ENCODE measurements at regions not wholly inside any gene's neighbourhood (a gene's known extent, or its start where the extent isn't known, plus 50 kb on each side); places are given as distances from the start of the nearest gene placed in this dataset.

DNA sequence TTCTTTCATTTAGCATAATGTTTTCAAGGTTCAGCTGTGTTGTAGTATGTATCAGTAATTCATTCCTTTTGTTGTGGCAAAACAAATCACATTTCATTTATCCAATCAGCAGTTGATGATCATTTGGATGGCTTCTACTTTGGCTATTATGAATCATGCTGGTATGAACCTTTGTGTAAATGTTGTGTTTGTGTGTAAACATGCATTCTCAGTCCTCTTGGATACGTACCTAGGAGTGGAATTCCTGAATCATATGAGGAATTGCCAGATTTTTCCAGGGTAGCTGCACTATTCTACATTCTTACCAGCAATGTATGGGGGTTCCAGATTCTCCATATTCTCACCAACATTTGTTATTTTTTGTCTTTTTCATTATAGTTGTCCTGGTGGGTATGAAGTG lies 578.5 kb upstream of the MKI67 start:
- H4K20me1 ChIP-seq (ENCODE audit: insufficient read depth, poor library complexity, severe bottlenecking): no peaks in the 10 kb centered on the region
- H3K9me3 ChIP-seq (ENCODE audit: low read depth): no peaks in the 10 kb centered on the region
- no peaks in the 10 kb centered on the region for H3K4me1 ChIP-seq (ENCODE audit: insufficient read depth)
- H3K4me2 ChIP-seq: no peak overlapping the region
- 80% methylated on average over 1 of the region's 1 CpG for WGBS (ENCODE audit: low lambda C conversion rate, missing lambda C conversion rate)
- no peaks in the 10 kb centered on the region for H3K36me3 ChIP-seq (replicated peaks; ENCODE audit: insufficient read depth, low read depth)
- H3K27me3 ChIP-seq: no peaks in the 10 kb centered on the region
- no peak overlapping the region for H3K27ac ChIP-seq
- TF ChIP-seq EZH2phosphoT487 (IDR thresholded peaks at IDR 0.05; ENCODE audit: low read depth, severe bottlenecking, unreplicated experiment) (no peak), CTCF (IDR thresholded peaks at IDR 0.05; ENCODE audit: poor library complexity) (no peak), EZH2 (IDR thresholded peaks at IDR 0.05; ENCODE audit: borderline replicate concordance) (no peak)
- no peaks in the 10 kb centered on the region for H3K9me2 ChIP-seq (replicated peaks; ENCODE audit: insufficient read depth)
- no peak overlapping the region for H3K4me3 ChIP-seq
- no peak for DNase-seq (ENCODE audit: low spot score)
- no peak overlapping the region for H2AFZ ChIP-seq
- no peaks in the 10 kb centered on the region for H3K79me2 ChIP-seq

DNA sequence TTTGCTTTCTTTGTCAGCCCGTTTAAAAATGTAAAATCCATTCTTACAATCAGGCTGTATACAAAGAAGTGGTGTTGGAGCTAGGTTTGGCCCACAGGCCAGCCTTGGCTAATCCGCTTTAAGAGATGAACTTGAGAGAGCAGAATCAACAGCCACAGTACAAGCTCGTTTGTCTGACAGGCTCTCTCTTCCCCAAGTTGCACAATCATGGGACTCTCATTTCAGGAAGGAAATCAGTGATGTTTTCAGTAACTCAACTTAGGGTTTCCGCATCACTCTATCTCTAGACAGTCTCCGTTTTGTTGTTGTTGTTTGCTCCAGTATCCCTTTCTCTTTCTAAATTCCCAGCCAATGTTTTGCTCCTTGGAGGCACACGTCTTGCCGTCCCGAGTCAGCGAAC lies 582.0 kb upstream of the MKI67 start:
- H3K4me1 ChIP-seq (ENCODE audit: insufficient read depth): no peaks in the 10 kb centered on the region
- H3K4me3 ChIP-seq: no peak overlapping the region
- TF ChIP-seq EZH2 (IDR thresholded peaks at IDR 0.05; ENCODE audit: borderline replicate concordance): no peak
- TF ChIP-seq CTCF (IDR thresholded peaks at IDR 0.05; ENCODE audit: poor library complexity): no peak
- no peak for TF ChIP-seq EZH2phosphoT487 (IDR thresholded peaks at IDR 0.05; ENCODE audit: low read depth, severe bottlenecking, unreplicated experiment)
- no peaks in the 10 kb centered on the region for H3K9me3 ChIP-seq (ENCODE audit: low read depth)
- no peaks in the 10 kb centered on the region for H4K20me1 ChIP-seq (ENCODE audit: insufficient read depth, poor library complexity, severe bottlenecking)
- H3K9me2 ChIP-seq (replicated peaks; ENCODE audit: insufficient read depth): no peaks in the 10 kb centered on the region
- DNase-seq (ENCODE audit: low spot score): no peak
- H3K27me3 ChIP-seq: no peaks in the 10 kb centered on the region
- 79% methylated on average over 9 of the region's 9 CpGs for WGBS (ENCODE audit: low lambda C conversion rate, missing lambda C conversion rate)
- no peaks in the 10 kb centered on the region for H3K79me2 ChIP-seq
- H3K4me2 ChIP-seq: no peak overlapping the region
- no peak overlapping the region for H2AFZ ChIP-seq
- no peaks in the 10 kb centered on the region for H3K36me3 ChIP-seq (replicated peaks; ENCODE audit: insufficient read depth, low read depth)
- no peak overlapping the region for H3K27ac ChIP-seq

GRCh38 chr10:128709686-128710085 lies 583.5 kb upstream of the MKI67 start:
- WGBS (ENCODE audit: low lambda C conversion rate, missing lambda C conversion rate): 92% methylated on average over 12 of the region's 12 CpGs
- H3K79me2 ChIP-seq: no peaks in the 10 kb centered on the region
- H3K9me3 ChIP-seq (ENCODE audit: low read depth): no peaks in the 10 kb centered on the region
- H3K4me3 ChIP-seq: no peak overlapping the region
- H3K9me2 ChIP-seq (replicated peaks; ENCODE audit: insufficient read depth): no peaks in the 10 kb centered on the region
- TF ChIP-seq EZH2 (IDR thresholded peaks at IDR 0.05; ENCODE audit: borderline replicate concordance): no peak
- no peak for TF ChIP-seq CTCF (IDR thresholded peaks at IDR 0.05; ENCODE audit: poor library complexity)
- TF ChIP-seq EZH2phosphoT487 (IDR thresholded peaks at IDR 0.05; ENCODE audit: low read depth, severe bottlenecking, unreplicated experiment): no peak
- H3K27ac ChIP-seq: no peak overlapping the region
- H3K36me3 ChIP-seq (replicated peaks; ENCODE audit: insufficient read depth, low read depth): no peaks in the 10 kb centered on the region
- H3K4me2 ChIP-seq: no peak overlapping the region
- DNase-seq (ENCODE audit: low spot score): no peak
- no peak overlapping the region for H2AFZ ChIP-seq
- no peaks in the 10 kb centered on the region for H3K27me3 ChIP-seq
- no peaks in the 10 kb centered on the region for H4K20me1 ChIP-seq (ENCODE audit: insufficient read depth, poor library complexity, severe bottlenecking)
- no peaks in the 10 kb centered on the region for H3K4me1 ChIP-seq (ENCODE audit: insufficient read depth)
